K562 (cell line): ENCODE measurements at regions not wholly inside any gene's neighbourhood (a gene's known extent, or its start where the extent isn't known, plus 50 kb on each side); places are given as distances from the start of the nearest gene placed in this dataset.

Experiments used
- ATAC-seq: fragments of 200-7000 bp; cut with Tn5 transposase; 3 replicates; pipeline ENCODE4 v1.9.1; 2020; ENCODE audit warnings: moderate library complexity
- BruUV-seq: library from RNA; stranded (reverse); fragments of 400-500 nt; replicated peaks from 2 replicates; lab custom pipeline; 2021; lab: Mats Ljungman, UMichigan
- CTCF ChIA-PET: fragments of 300-600 bp; formaldehyde crosslinking; extraction: SDS; loops from one replicate; lab custom pipeline; 2021; ENCODE audit warnings: low intra/inter-chr PET ratio; lab: Yijun Ruan, JAX
- POLR2A ChIA-PET: fragments of 300-600, 350-650 bp; sonication (Branson Sonifier 250); formaldehyde crosslinking; extraction: SDS; loops from one replicate; lab custom pipeline; 2021; ENCODE audit warnings: antibody characterized with exemption, inconsistent platforms; lab: Yijun Ruan, JAX
- DNase-seq, 4 experiments: peaks; one replicate each; pipeline versions ENCODE4 v3.0.0 to v3.0.0-alpha.2; 2011 to 2018; ENCODE audit warnings: low spot score in 3 of 4, mixed read lengths in 3 of 4; ENCODE audit errors: extremely low read depth in 1 of 4
- FAIRE-seq: peaks from 2 replicates; lab custom pipeline; 2011; peaks lifted over from hg19 to GRCh38; lab: Jason Lieb, UNC
- H2AFZ ChIP-seq: 2 replicates; pipeline ENCODE4 v1.6.0; 2011; ENCODE audit warnings: low read depth, low read length, control low read depth, inconsistent platforms
- H3K27ac ChIP-seq: fragments of 200-600 bp; 3 replicates; pipeline ENCODE4 v1.8.0; 2011; ENCODE audit warnings: low read depth, mild to moderate bottlenecking, control low read depth, inconsistent platforms, low read length, moderate library complexity, mixed read lengths; ENCODE audit errors: extremely low read depth
- H3K27me3 ChIP-seq, 2 experiments: fragments of 300-600 bp in 1 of 2; 2 replicates in 1 of 2; 3 replicates in 1 of 2; pipeline versions ENCODE4 v1.6.0 to v1.8.0; 2011; ENCODE audit warnings: inconsistent platforms in 2 of 2, low read length in 2 of 2, mild to moderate bottlenecking in 1 of 2, mixed read lengths in 1 of 2, moderate library complexity in 1 of 2; ENCODE audit not compliant: control insufficient read depth in 2 of 2, insufficient read depth in 2 of 2
- H3K36me3 ChIP-seq: fragments of 300-600 bp; 3 replicates; pipeline ENCODE4 v1.8.0; 2011; ENCODE audit warnings: mild to moderate bottlenecking, low read length, inconsistent platforms; ENCODE audit not compliant: control insufficient read depth, insufficient read depth
- H3K4me1 ChIP-seq, 2 experiments: fragments of 200-600 bp in 1 of 2; replicated peaks in 1 of 2; 2 replicates in 1 of 2; 3 replicates in 1 of 2; pipeline versions ENCODE4 v1.5.1 to v1.8.0; 2011; ENCODE audit warnings: inconsistent platforms in 2 of 2, low read length in 2 of 2, mild to moderate bottlenecking in 1 of 2, mixed read lengths in 1 of 2, moderate library complexity in 1 of 2; ENCODE audit not compliant: control insufficient read depth in 2 of 2, insufficient read depth in 2 of 2
- H3K4me2 ChIP-seq: 2 replicates; pipeline ENCODE4 v1.6.1; 2011; ENCODE audit warnings: low read length, control low read depth, inconsistent platforms, mixed read lengths; ENCODE audit not compliant: insufficient read depth
- H3K4me3 ChIP-seq: fragments of 200-600 bp; sonication (generic), shearing (Covaris generic); 2 replicates; pipeline ENCODE4 v1.5.1; 2016; ENCODE audit warnings: control low read depth, inconsistent platforms
- H3K79me2 ChIP-seq: fragments of 200-600 bp; 3 replicates; pipeline ENCODE4 v1.8.0; 2011; ENCODE audit warnings: low read length, inconsistent platforms; ENCODE audit not compliant: control insufficient read depth, insufficient read depth
- H3K9ac ChIP-seq, 2 experiments: 2 replicates each; pipeline versions ENCODE4 v1.6.0 to v1.6.1; 2011; ENCODE audit warnings: low read depth in 2 of 2, low read length in 2 of 2, control low read depth in 1 of 2, inconsistent platforms in 1 of 2, mild to moderate bottlenecking in 1 of 2, mixed read lengths in 1 of 2; ENCODE audit not compliant: insufficient read depth in 1 of 2
- H3K9me1 ChIP-seq: one replicate; pipeline ENCODE4 v1.6.0; 2011; ENCODE audit warnings: inconsistent platforms, mild to moderate bottlenecking, low read length, moderate library complexity; ENCODE audit not compliant: control insufficient read depth, insufficient read depth
- H3K9me3 ChIP-seq: replicated peaks from 2 replicates; pipeline ENCODE4 v1.5.1; 2011; ENCODE audit warnings: low read depth, low read length, inconsistent platforms; ENCODE audit not compliant: control insufficient read depth, insufficient read depth
- H4K20me1 ChIP-seq: replicated peaks from 2 replicates; pipeline ENCODE4 v1.6.1; 2011; ENCODE audit warnings: low read length, inconsistent platforms, mixed read lengths; ENCODE audit not compliant: control insufficient read depth, insufficient read depth
- BACH1 ChIP-seq: fragments of 200-800 bp; sonication (Bioruptor generic); IDR thresholded peaks from 2 replicates; pipeline ENCODE4 v1.6.1; 2016; ENCODE audit warnings: missing genetic modification characterization, missing compliant biosample characterization
- HCFC1 ChIP-seq: IDR thresholded peaks from 2 replicates; pipeline ENCODE4 v1.6.1; 2012; ENCODE audit warnings: low read depth, low read length, improper control_type of control experiment
- NCOA1 ChIP-seq: fragments of 450-650 bp; IDR thresholded peaks from 2 replicates; pipeline ENCODE4 v1.6.1; 2016; ENCODE audit warnings: low read depth
- NFXL1 ChIP-seq: fragments of 450-650 bp; formaldehyde crosslinking; IDR thresholded peaks from 2 replicates; pipeline ENCODE4 v1.4.0; 2021; ENCODE audit warnings: mild to moderate bottlenecking
- NRF1 ChIP-seq, 2 experiments: fragments of 450-650 bp; IDR thresholded peaks in 1 of 2; conservative IDR thresholded peaks in 1 of 2; 2 replicates each; pipeline ENCODE4 v1.6.1; 2014; ENCODE audit warnings: mild to moderate bottlenecking in 2 of 2
- NUFIP1 ChIP-seq: fragments of 450-650 bp; IDR thresholded peaks from 2 replicates; pipeline ENCODE4 v1.6.1; 2018; ENCODE audit not compliant: partially characterized antibody
- SRSF9 ChIP-seq: fragments of 200-400 bp; formaldehyde crosslinking; IDR thresholded peaks from 2 replicates; pipeline ENCODE4 v1.6.1; 2017; ENCODE audit warnings: low read depth, low read length, borderline replicate concordance
- TAL1 ChIP-seq: fragments of 450-650 bp; IDR thresholded peaks from 2 replicates; pipeline ENCODE4 v1.6.1; 2016; ENCODE audit warnings: mild to moderate bottlenecking
- TCF7L2 ChIP-seq: fragments of 150-350 bp; IDR thresholded peaks from 2 replicates; pipeline ENCODE4 v1.6.1; 2016; ENCODE audit warnings: low read depth, mild to moderate bottlenecking, low read length, moderate library complexity
- ZNF143 ChIP-seq: sonication (generic); formaldehyde crosslinking; IDR thresholded peaks from 2 replicates; pipeline ENCODE4 v1.9.0; 2022; ENCODE audit warnings: mild to moderate bottlenecking, missing genetic modification reagents
- ZNF583 ChIP-seq: fragments of 250-450 bp; sonication (Bioruptor Pico); IDR thresholded peaks from 2 replicates; pipeline ENCODE4 v1.4.0; 2020
- ZNF717 ChIP-seq: fragments of 250-450 bp; sonication (Bioruptor Pico); IDR thresholded peaks from 2 replicates; pipeline ENCODE4 v1.5.0; 2021
- WGBS: fragments of 100-300 bp; shearing (Covaris generic); methylation state at CpG from one replicate; pipeline ENCODE4 v1.1.6; 2016; ENCODE audit warnings: low coverage, mixed read lengths; ENCODE audit not compliant: insufficient coverage; ENCODE audit errors: missing lambda C conversion rate; 5-methylcytosine and 5-hydroxymethylcytosine counted together
- in situ Hi-C: fragments of 300-500 bp; cut with MboI; formaldehyde crosslinking; loops from 4 replicates; pipeline ENCODE4 v1.15.0; 2018; ENCODE audit warnings: inconsistent platforms, mixed read lengths
- intact Hi-C: fragments of 100-400 bp; cut with micrococcal nuclease; formaldehyde crosslinking; loops from 2 replicates; pipeline ENCODE4 v1.14.2; 2022
- TF ChIP-seq, protein P1 (sequence below): conservative IDR thresholded peaks from 2 replicates; pipeline ENCODE4 v1.6.1; 2011; ENCODE audit warnings: low read depth, mild to moderate bottlenecking, low read length; ENCODE audit not compliant: control insufficient read depth
- TF ChIP-seq, protein P2 (sequence below): fragments of 450-650 bp; IDR thresholded peaks from 2 replicates; pipeline ENCODE4 v1.6.1; 2016; ENCODE audit warnings: low read depth, mild to moderate bottlenecking, moderate library complexity
- TF ChIP-seq, protein P3 (sequence below): fragments of 450-650 bp; IDR thresholded peaks from one replicate; pipeline ENCODE4 v1.6.1; 2018; ENCODE audit warnings: mild to moderate bottlenecking, moderate library complexity; ENCODE audit not compliant: partially characterized antibody

DNA sequence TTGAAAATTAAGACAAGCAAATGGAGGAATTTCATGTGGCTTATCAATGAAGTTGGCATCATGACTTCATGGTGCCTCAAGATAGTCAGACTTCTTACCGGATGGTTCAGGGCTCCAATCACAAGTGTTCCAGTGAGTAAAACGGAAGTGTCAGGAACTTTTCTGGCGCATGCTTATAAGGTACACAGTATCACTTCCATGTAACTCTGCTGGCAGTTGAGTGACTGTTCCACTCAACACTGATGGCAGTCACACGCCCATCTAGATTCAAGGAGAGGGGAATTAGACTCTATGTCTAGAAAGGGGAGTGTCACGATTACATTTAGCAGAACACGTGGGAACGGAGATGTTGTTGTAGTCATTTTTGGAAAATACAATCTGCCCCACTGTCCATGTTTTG lies 114.3 kb downstream of the KCTD15 start:
- in situ Hi-C loops: no loop called here
- no peak for TF ChIP-seq NFXL1 (CRISPR knock-in tag)
- TF ChIP-seq NRF1 (conservative IDR thresholded peaks at IDR 0.05 in 1 of 2, IDR thresholded peaks at IDR 0.05 in 1 of 2): peak; percentile 33 to 60; a peak in 3 of 4 replicates
- TF ChIP-seq, all 486 proteins: peak for 1
- no peak for FAIRE-seq
- no peak overlapping the region for H3K27ac ChIP-seq
- no peaks in the 10 kb centered on the region for H3K9me3 ChIP-seq
- no peak for DNase-seq
- no peak overlapping the region for H2AFZ ChIP-seq
- BruUV-seq: no TSS peak
- no peak for ATAC-seq
- H3K79me2 ChIP-seq: no peaks in the 10 kb centered on the region
- no peak overlapping the region for H3K4me3 ChIP-seq
- intact Hi-C loops: no loop called here
- no peaks in the 10 kb centered on the region for H3K36me3 ChIP-seq
- ChIA-PET POLR2A (interaction anchor here (0.6 kb wide), 1 partner anchor 8 kb away, joined by 3 read pairs; no protein-coding TSS in a partner anchor), CTCF (no interaction called here)
- H3K4me2 ChIP-seq: no peak overlapping the region
- no peaks in the 10 kb centered on the region for H3K9me1 ChIP-seq
- H3K4me1 ChIP-seq: peaks cover 0 to 9% of the 10 kb centered on the region in 2 experiments; a peak in 1 of 5 replicates
- WGBS: under 1% methylated on average over 7 of the region's 7 CpGs
- no peak overlapping the region for H3K9ac ChIP-seq
- H3K27me3 ChIP-seq: peaks cover 2 to 23% of the 10 kb centered on the region in 2 experiments; a peak in 4 of 5 replicates
- no peaks in the 10 kb centered on the region for H4K20me1 ChIP-seq

DNA sequence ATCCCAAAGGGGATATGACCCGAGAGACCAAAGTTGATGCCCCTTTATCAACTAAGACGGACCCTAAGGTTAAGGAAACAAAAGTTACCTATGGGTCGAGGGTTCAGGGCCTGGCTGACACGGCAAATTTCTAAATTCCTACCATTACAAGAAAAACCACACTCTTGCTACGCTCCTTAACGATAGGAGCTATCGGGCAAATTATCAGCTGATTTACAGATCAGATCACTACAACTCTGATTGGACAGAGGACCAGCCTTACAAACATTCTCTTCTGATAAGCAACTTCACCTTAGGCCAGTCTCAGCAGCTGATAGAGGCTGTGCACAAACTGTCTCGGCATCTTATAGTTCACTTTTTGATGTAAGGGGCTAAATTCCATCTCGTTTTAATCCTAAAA lies 117.9 kb downstream of the KCTD15 start:
- FAIRE-seq (no peak), ATAC-seq (no peak), DNase-seq (no peak)
- Histone ChIP-seq H3K4me3 (no peak overlapping the region), H3K27ac (no peak overlapping the region), H3K9ac (no peak overlapping the region), H3K79me2 (no peaks in the 10 kb centered on the region), H3K4me1 (no peaks in the 10 kb centered on the region), H4K20me1 (no peaks in the 10 kb centered on the region; the same call in 1 of the 2 replicates), H3K27me3 (peaks cover 2 to 13% of the 10 kb centered on the region in 2 experiments; a peak in 4 of 5 replicates), H3K4me2 (no peak overlapping the region), H3K9me1 (no peaks in the 10 kb centered on the region), H3K36me3 (no peaks in the 10 kb centered on the region), H2AFZ (no peak overlapping the region), H3K9me3 (no peaks in the 10 kb centered on the region)
- under 1% methylated on average over 9 of the region's 9 CpGs for WGBS
- in situ Hi-C loops (no loop called here), intact Hi-C loops (no loop called here)
- BruUV-seq: no TSS peak
- ChIA-PET POLR2A (no interaction called here), CTCF (no interaction called here)
- no peak for TF ChIP-seq NCOA1
- TF ChIP-seq, protein P1, sequence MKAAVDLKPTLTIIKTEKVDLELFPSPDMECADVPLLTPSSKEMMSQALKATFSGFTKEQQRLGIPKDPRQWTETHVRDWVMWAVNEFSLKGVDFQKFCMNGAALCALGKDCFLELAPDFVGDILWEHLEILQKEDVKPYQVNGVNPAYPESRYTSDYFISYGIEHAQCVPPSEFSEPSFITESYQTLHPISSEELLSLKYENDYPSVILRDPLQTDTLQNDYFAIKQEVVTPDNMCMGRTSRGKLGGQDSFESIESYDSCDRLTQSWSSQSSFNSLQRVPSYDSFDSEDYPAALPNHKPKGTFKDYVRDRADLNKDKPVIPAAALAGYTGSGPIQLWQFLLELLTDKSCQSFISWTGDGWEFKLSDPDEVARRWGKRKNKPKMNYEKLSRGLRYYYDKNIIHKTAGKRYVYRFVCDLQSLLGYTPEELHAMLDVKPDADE: no peak
- no peak for TF ChIP-seq SRSF9
- no peak for TF ChIP-seq ZNF583 (CRISPR knock-in tag)
- no peak for TF ChIP-seq TCF7L2
- no peak for TF ChIP-seq TAL1
- TF ChIP-seq, protein P2, sequence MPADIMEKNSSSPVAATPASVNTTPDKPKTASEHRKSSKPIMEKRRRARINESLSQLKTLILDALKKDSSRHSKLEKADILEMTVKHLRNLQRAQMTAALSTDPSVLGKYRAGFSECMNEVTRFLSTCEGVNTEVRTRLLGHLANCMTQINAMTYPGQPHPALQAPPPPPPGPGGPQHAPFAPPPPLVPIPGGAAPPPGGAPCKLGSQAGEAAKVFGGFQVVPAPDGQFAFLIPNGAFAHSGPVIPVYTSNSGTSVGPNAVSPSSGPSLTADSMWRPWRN: no peak
- TF ChIP-seq HCFC1: no peak
- no peak for TF ChIP-seq NUFIP1
- no peak for TF ChIP-seq ZNF143 (CRISPR knock-in tag)
- TF ChIP-seq, protein P3, sequence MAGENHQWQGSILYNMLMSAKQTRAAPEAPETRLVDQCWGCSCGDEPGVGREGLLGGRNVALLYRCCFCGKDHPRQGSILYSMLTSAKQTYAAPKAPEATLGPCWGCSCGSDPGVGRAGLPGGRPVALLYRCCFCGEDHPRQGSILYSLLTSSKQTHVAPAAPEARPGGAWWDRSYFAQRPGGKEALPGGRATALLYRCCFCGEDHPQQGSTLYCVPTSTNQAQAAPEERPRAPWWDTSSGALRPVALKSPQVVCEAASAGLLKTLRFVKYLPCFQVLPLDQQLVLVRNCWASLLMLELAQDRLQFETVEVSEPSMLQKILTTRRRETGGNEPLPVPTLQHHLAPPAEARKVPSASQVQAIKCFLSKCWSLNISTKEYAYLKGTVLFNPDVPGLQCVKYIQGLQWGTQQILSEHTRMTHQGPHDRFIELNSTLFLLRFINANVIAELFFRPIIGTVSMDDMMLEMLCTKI: no peak
- TF ChIP-seq ZNF717 (CRISPR knock-in tag): no peak
- TF ChIP-seq BACH1 (tag): no peak
